PC-3 (cell line): ENCODE measurements at regions not wholly inside any gene's neighbourhood (a gene's known extent, or its start where the extent isn't known, plus 50 kb on each side); places are given as distances from the start of the nearest gene placed in this dataset.

Experiments
- ATAC-seq: fragments of 200-7000 bp; cut with Tn5 transposase; 2 replicates; pipeline ENCODE4 v1.9.1; 2020; ENCODE audit warnings: mild to moderate bottlenecking, moderate library complexity
- BruUV-seq: library from RNA; stranded (reverse); fragments of 400-500 nt; replicated peaks from 2 replicates; lab custom pipeline; 2021; lab: Mats Ljungman, UMichigan
- CTCF ChIA-PET: fragments of 300-600 bp; sonication (Branson Sonifier 250); formaldehyde crosslinking; loops from one replicate; lab custom pipeline; 2022; ENCODE audit warnings: antibody characterized with exemption; lab: Charles Lee
- POLR2A ChIA-PET: fragments of 300-600 bp; sonication (Branson Sonifier 250); formaldehyde crosslinking; loops from one replicate; lab custom pipeline; 2022; ENCODE audit warnings: antibody characterized with exemption; ENCODE audit not compliant: unreplicated experiment; lab: Charles Lee
- DNase-seq: peaks from one replicate; pipeline ENCODE4 v3.0.0-alpha.2; 2015
- H2AFZ ChIP-seq: fragments of 300-600 bp; sonication (generic); 2 replicates; pipeline ENCODE4 v1.6.0; 2016; ENCODE audit warnings: antibody characterized with exemption, low read length
- H3F3A ChIP-seq: fragments of 300-600 bp; sonication (generic); one replicate; pipeline ENCODE4 v1.6.0; 2017; ENCODE audit warnings: antibody characterized with exemption, low read length, control low read depth, mild to moderate bottlenecking; ENCODE audit not compliant: unreplicated experiment
- H3K27ac ChIP-seq: fragments of 300-600 bp; sonication (generic); 2 replicates; pipeline ENCODE4 v1.5.1; 2016; ENCODE audit warnings: mild to moderate bottlenecking, low read length
- H3K27me3 ChIP-seq: fragments of 300-600 bp; sonication (generic); 2 replicates; pipeline ENCODE4 v1.6.1; 2016; ENCODE audit warnings: low read length, mixed read lengths
- H3K36me3 ChIP-seq: fragments of 300-600 bp; sonication (generic); 2 replicates; pipeline ENCODE4 v1.6.1; 2016; ENCODE audit warnings: low read depth, mixed run types, low read length, mixed read lengths
- H3K4me1 ChIP-seq: fragments of 300-600 bp; sonication (generic); 2 replicates; pipeline ENCODE4 v1.5.1; 2016; ENCODE audit warnings: low read length; ENCODE audit not compliant: insufficient read depth
- H3K4me2 ChIP-seq: fragments of 300-600 bp; sonication (generic); 2 replicates; pipeline ENCODE4 v1.6.0; 2016; ENCODE audit warnings: low read length
- H3K4me3 ChIP-seq: fragments of 300-600 bp; sonication (generic); 2 replicates; pipeline ENCODE4 v1.5.1; 2016; ENCODE audit warnings: mild to moderate bottlenecking, low read length, mixed read lengths
- H3K79me2 ChIP-seq: fragments of 300-600 bp; sonication (generic); 2 replicates; pipeline ENCODE4 v1.6.1; 2017; ENCODE audit warnings: low read length, mixed read lengths
- H3K9ac ChIP-seq: fragments of 300-600 bp; sonication (generic); 2 replicates; pipeline ENCODE4 v1.6.0; 2016; ENCODE audit warnings: mild to moderate bottlenecking, low read length
- H3K9me2 ChIP-seq: fragments of 300-600 bp; sonication (generic); replicated peaks from 2 replicates; pipeline ENCODE4 v1.6.1; 2016; ENCODE audit warnings: mixed run types, low read length, mixed read lengths
- H3K9me3 ChIP-seq: fragments of 300-600 bp; sonication (generic); 2 replicates; pipeline ENCODE4 v1.6.1; 2016; ENCODE audit warnings: low read length, mixed read lengths
- H4K20me1 ChIP-seq: fragments of 300-600 bp; sonication (generic); 2 replicates; pipeline ENCODE4 v1.6.1; 2016; ENCODE audit warnings: low read length, mixed read lengths
- CTCF ChIP-seq: fragments of 300-600 bp; sonication (generic); conservative IDR thresholded peaks from 2 replicates; pipeline ENCODE4 v1.5.1; 2017; ENCODE audit warnings: antibody characterized with exemption, low read depth, mild to moderate bottlenecking, low read length
- EZH2 ChIP-seq: fragments of 300-600 bp; sonication (generic); IDR thresholded peaks from one replicate; pipeline ENCODE4 v1.6.1; 2017; ENCODE audit warnings: antibody characterized with exemption, mild to moderate bottlenecking, low read length; ENCODE audit not compliant: unreplicated experiment
- EZH2phosphoT487 ChIP-seq: fragments of 300-600 bp; sonication (generic); IDR thresholded peaks from 2 replicates; pipeline ENCODE4 v1.6.1; 2018; ENCODE audit warnings: mild to moderate bottlenecking, antibody characterized with exemption, low read length, borderline replicate concordance
- intact Hi-C: fragments of 100-400 bp; cut with micrococcal nuclease; formaldehyde crosslinking; loops from 2 replicates; pipeline ENCODE4 v1.9.0; 2023

- Histone ChIP-seq H3K9ac (no peak overlapping the region), H3K4me1 (no peaks in the 10 kb centered on the region), H3K9me3 (no peaks in the 10 kb centered on the region), H3K27me3 (no peaks in the 10 kb centered on the region), H3K79me2 (no peaks in the 10 kb centered on the region), H3K36me3 (no peaks in the 10 kb centered on the region), H3K9me2 (no peaks in the 10 kb centered on the region), H3K27ac (no peak overlapping the region), H3K4me2 (no peak overlapping the region), H2AFZ (no peak overlapping the region), H4K20me1 (no peaks in the 10 kb centered on the region), H3K4me3 (no peak overlapping the region), H3F3A (no peaks in the 10 kb centered on the region)
- ChIA-PET POLR2A (no interaction called here), CTCF (interaction anchor here (0.6 kb wide), 1 partner anchor 161 kb away, joined by 3 read pairs; no protein-coding TSS in a partner anchor)
- DNase-seq (no peak), ATAC-seq (no peak)
- no TSS peak for BruUV-seq
- intact Hi-C loops, result no loop called here
- TF ChIP-seq EZH2phosphoT487 (no peak), EZH2 (no peak), CTCF (no peak)
Observed at GRCh38 chr7:47713595-47713994, 131.7 kb upstream of the TNS3 start.

GRCh38 chr7:47712416-47712815, 130.5 kb upstream of the TNS3 start:
- intact Hi-C loops, result no loop called here
- Histone ChIP-seq H3K4me3 (no peak overlapping the region), H3K79me2 (no peaks in the 10 kb centered on the region), H4K20me1 (no peaks in the 10 kb centered on the region), H3K9ac (no peak overlapping the region), H3K27ac (no peak overlapping the region), H3F3A (no peaks in the 10 kb centered on the region), H3K4me2 (no peak overlapping the region), H2AFZ (no peak overlapping the region), H3K9me3 (no peaks in the 10 kb centered on the region), H3K36me3 (no peaks in the 10 kb centered on the region), H3K4me1 (no peaks in the 10 kb centered on the region), H3K27me3 (no peaks in the 10 kb centered on the region), H3K9me2 (no peaks in the 10 kb centered on the region)
- TF ChIP-seq CTCF, result no peak
- TF ChIP-seq EZH2phosphoT487, result no peak
- TF ChIP-seq EZH2, result no peak
- ChIA-PET CTCF (interaction anchor here (0.6 kb wide), 1 partner anchor 442 kb away, joined by 4 read pairs; no protein-coding TSS in a partner anchor), POLR2A (no interaction called here)
- no peak for DNase-seq
- no peak for ATAC-seq
- BruUV-seq, result no TSS peak

- Histone ChIP-seq H3K9me3 (no peaks in the 10 kb centered on the region), H4K20me1 (no peaks in the 10 kb centered on the region), H3K4me3 (no peak overlapping the region), H3F3A (no peaks in the 10 kb centered on the region), H3K4me2 (no peak overlapping the region), H2AFZ (no peak overlapping the region), H3K9ac (no peak overlapping the region), H3K9me2 (no peaks in the 10 kb centered on the region), H3K27ac (no peak overlapping the region), H3K27me3 (no peaks in the 10 kb centered on the region), H3K79me2 (no peaks in the 10 kb centered on the region), H3K36me3 (no peaks in the 10 kb centered on the region), H3K4me1 (no peaks in the 10 kb centered on the region)
- no peak for TF ChIP-seq CTCF
- no peak for TF ChIP-seq EZH2phosphoT487
- TF ChIP-seq EZH2, result no peak
- no peak for DNase-seq
- ChIA-PET CTCF (no interaction called here), POLR2A (no interaction called here)
- no TSS peak for BruUV-seq
- intact Hi-C loops, result no loop called here
- no peak for ATAC-seq
Observed at GRCh38 chr7:47711776-47712175, 129.9 kb upstream of the TNS3 start.
